GM04504 (cell line): ENCODE measurements at regions not wholly inside any gene's neighbourhood (a gene's known extent, or its start where the extent isn't known, plus 50 kb on each side); places are given as distances from the start of the nearest gene placed in this dataset.
A peak's percentile ranks its signal among the peaks of the same experiment; 100 is the strongest.

Source experiments
- DNase-seq: peaks from one replicate; pipeline ENCODE4 v3.0.0-alpha.2; 2012; ENCODE audit warnings: low read depth

DNA sequence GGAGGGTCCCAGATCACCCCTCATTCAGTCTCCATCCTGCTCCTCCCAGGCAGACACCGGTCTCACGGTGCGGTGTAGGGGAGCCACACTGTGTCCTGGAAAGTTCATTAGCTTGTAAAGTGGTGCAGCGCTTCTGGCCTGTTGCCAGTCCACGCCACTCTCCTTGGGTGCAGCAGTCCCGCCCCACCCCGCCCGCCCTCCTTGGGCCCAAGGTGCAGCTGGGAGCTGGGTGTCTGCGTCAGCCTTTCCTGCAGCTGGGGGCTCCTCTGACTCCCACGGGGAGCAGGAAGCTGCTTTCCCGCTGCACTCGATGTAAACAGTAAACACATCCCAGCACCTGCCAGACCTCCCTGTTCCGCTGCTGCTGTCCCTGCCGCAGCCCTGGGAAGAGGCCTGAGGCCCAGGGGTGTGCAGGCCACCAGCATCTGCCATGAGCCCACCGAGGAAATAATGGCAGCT lies 53.8 kb upstream of the ASB18 start:
- DNase-seq: no peak

DNA sequence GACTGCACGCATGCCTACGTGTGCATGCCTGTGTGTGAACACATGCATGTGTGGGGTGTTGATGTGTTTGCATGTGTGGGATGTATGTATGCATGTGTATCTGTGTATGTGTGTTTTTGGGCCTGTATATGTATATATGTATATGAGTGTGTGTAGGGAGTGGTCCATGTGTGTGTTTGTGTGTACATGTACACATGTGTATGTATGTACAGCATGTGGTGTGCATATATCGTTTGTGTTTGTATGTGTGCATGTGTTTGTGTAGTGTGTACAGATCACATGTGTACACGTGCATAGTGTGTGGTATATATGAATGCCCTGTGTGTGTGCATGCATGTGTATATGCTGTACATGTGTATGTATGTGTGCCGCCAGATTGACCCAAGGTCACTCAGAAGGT lies 54.2 kb upstream of the ASB18 start:
- no peak for DNase-seq

DNA sequence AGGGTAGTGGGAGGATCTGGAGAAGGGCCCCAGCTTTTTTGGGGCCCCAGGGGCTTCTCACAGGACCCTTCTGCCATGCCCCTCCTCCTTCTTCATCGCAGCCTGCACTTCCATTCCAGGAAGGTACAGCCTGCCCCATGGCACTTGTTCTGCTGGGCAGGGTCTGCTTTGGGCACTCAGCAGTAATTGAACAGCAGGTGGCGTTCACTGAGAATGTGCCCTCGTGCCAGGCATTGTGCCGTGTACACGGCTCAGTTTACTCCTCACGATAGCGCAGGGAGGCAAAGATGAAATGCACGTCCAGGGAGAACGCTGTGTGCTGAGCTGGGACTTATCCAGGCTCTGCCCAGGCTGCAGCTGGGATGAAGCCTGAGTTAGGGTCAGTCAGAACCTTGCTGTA lies 54.8 kb upstream of the ASB18 start:
- DNase-seq: no peak

DNA sequence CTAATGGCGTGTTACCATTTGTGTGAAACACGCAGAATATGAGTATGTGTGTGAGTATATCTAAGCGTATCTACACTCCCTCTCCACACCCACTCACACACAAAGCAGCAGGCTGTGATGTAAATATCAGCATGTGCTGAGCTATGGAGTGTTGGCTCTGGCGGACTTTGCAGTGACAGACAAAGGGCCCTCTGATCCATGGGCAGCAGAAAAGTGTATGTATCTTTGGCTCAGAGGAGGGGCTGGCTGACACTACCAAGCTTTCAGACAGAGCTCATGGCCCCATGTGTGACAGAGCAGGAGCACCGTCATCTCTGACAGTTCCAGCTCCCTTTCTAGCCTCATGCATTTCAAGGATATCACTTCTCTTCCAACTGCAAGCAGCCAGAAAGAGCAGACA lies 57.2 kb upstream of the ASB18 start:
- no peak for DNase-seq

DNA sequence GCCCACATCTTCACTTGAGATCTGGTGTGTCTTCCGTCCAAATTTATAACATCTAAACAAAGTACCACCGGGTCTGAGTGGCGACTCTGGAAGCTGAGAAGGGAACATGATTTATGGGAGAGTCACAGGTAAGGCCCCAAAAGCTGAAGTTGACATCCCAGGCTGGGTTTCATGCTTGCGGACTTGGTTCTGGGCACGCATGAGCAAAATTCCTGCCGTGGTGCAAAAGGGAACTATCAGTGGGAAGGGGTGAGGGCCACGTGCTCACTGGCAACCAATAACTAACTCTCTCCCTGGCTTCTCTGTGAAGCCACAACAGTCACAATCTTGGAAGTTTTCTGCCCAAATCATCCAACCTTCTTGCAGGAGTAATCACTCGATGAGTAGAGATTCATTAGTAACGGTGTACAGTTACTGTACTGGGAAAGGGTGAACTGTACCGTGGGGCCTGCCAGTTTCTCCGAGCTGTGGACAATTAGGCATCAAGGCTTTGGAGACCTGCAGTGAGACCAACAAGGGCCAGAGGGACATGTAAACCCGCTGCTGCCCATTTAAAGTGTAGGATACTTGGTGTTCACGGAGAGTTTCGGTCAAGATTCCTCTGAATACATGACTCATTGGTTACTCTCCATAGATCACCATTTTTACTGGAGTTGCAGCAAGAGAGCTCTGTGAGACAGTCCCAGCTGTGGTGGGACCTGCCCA lies 69.4 kb upstream of the ASB18 start:
- no peak for DNase-seq

DNA sequence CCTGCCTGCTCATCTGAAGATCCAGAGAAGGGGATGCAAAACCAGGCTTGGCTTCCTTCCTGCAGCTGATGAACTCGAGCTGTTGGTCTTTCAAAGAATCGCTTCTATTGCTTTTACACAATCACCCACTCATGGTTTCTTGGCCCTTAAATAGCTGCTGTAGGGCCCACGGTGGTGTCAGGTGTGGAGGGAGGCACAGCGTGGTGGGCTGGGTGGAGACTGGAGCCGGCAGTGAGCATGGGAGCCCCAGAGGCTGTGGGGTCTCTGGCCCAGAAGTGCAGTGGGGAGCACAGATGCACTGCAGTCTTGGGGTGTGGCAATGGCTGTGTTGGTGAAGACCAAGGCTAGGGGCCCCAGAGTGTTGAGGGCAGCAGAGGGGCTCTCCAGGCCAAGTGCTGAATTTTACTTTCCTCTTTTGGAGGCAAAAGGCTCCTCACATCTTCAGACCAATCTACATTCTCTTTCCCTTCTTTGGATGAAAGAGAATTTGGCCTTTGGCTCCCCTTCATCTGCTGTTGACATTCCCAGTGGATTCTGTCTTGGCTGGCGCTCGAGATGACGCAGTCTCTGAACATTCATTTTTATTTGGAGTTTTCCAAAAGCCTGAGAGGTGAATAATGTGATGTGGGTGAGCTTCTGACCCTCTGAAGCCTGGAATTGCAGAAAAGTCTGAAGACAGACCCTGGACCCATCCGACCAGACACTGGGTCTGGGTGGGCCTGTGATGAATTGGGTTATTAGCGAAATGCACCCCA lies 70.1 kb upstream of the ASB18 start:
- no peak for DNase-seq

DNA sequence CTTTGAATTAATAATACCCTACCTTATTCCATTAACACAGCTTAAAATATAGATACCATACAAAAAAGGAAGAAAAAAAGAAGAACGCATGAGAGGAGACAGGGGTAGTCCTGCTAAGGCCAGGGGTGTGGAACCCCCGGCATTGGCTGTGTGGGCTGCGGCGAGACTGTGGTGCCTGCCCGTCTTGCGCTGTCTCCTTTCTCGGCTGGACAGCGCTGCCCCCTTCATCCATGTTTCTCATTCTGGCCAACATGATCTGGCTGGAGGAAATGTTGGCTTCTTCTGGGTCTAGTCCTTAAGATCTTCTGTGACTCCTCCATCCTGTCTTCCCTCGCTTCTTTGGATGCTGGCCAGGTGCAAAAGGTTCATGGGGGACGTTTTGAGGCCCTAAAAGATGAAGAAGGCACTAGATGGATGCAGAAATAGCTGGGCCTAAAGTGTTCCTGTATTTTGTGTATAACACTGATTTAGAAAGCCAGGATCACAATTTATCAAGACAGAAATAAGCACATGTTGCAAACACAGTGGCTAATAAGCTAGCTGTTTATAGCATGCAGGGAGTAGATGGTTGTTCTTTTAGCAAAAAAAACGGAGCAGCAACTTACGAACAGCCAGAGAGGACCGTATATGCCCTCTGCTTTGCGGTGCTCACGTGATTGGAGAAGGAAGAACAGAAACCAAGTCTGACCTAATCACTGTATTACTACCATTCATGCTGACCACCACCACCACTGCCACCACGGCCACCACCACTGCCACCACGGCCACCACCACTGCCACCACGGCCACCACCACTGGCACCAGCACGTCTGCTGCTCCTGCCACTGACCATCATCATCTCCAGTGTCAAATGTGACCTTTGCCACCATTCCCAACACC lies 71.7 kb upstream of the ASB18 start:
- no peak for DNase-seq

DNA sequence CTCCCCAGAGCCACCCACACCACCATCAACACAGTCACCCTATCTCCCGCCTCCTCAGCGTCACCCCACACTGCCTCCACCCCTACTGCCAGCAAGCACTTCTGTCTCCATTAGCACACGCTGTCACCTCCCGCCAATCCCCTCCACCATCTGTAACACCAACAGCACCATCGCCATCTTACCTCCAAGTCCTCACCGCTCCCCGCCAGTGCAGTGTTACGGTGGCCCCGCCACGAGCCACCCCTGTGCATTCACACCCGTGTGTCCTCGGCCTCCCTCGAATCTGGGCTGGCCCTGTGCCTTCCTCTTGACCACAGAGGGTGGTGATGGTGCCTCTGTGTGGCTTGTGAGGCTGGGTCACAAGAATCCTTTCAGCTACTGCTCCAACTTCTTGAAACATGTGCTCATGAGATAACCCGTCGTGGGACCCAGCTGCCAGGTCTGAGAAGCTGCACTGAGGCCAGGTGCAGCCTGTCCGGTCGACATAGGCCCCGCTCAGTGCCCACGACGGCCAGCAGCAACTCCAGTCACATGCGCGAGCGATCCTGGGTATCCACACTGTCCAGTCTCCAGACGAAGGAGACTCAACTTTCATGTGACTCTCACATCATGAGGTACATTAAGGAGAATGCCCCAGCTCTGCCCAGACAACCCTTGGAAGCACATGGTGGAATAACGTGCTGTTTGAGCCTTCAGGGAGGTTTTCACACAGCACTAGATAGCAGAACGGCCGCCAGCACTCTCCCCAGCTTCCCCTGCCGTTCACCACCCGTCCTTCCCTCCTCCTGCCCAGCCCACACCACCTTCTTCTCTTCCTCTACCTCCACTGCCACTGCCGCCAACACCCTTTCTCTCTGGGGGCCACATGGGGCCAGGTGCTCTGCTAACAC lies 72.6 kb upstream of the ASB18 start:
- DNase-seq: no peak

DNA sequence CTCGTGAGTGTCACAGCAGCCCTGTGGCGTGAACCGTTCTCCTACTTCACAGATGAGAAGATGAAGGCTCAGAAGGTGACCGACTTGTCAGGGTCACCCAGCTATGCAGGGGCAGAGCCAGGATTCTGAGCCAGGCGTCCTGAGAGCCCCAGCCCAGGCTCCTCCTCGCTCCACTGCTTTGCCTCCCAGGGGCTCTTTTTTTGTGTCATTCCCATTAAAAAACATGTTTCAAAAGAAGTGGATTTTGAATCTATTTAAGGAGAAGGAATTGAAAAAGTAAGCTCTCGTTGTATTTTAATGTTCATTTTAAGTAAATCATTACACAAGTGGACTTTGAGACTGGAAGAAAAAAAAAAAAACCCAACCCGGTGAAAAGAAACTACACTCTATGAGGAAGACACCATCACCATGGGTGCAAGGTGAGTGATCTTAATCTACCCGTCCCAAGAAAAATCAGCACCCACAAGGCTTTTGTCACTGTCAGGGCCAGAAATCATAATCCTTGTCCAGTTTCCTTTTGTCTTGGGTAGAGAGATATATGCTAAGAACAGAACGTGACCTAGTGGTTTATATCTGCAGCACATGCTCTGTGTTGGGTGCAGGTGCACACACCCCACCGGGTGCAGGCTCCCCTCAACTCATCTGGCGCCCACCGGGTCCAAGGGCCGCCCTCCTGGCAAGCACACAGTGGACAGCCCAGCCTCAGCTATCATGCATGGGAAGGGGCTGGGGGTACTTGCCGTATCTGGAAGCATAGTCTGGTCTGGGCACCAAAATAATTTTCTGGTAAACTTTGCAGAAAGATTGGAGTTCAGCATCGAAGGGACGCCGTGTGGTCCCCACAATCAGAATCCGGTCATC lies 73.5 kb upstream of the ASB18 start:
- DNase-seq: no peak

DNA sequence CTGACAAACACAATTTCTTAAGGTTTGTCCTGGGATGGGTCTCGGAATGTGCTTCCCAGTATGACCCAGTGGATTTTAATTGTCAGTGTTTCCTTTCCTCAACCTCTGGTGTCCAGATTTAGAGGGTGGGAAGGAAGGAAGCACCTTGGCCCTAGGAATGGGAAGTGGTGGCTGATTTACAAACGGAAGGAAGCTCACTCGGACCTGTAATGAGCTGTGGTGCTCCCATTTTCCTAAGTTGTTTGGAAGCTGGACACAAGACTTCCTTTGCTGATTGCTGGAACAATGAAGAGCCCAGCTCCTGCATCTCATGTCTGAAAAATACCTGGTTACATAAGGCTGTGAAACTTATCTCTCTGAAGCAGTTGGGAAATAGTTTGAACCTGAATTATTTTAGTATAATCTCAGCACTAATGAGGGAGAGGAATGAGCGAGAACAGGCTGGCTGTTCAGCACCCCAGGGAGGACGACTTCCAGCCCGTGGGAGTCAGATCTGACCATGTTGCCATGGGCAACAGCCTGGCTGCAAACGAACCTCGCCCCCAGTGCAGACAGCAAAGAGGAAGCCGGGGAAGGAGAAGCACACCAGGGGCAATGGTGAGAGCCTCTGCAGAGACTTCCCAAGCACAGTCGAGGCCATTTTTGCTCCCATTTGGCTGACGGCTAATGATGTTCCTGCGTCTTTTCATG lies 74.4 kb upstream of the ASB18 start:
- DNase-seq: no peak

DNA sequence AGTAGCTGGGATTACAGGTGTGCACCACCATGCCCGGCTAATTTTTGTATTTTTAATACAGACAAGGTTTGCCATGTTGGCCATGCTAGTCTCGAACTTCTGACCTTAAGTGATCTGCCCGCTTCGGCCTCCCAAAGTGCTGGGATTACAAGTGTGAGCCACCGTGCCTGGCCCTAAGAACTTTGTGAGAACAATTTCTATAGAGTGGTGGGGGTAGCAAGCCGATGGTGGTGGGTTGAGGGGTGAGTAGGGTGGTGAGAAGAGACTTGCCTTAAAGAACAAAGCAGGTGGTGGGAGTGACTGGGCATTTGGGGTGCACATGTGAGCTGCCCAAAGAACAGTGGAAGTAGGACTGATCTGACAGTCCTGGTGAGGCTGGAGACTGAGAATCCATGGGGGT lies 76.0 kb upstream of the ASB18 start:
- DNase-seq: no peak

DNA sequence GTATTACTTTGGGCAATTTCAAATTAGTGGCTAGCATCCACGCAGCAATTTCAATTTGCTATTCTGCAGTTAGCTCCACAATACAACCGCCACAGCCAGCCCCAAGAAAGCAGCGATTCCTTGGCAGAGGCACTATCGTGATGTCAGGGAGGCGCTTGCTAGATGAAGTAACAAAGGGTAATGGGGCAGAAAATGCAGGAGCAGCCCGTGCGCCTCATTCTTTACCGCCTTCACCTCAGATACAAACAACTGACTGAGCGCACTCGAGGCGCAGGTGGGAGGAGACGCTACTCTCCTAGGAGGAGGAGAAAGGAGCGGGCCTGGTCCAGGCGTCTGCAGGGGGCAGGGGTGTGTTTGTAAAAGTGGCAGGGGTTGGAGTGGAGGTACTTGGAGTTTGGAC lies 76.9 kb upstream of the ASB18 start:
- DNase-seq: no peak

DNA sequence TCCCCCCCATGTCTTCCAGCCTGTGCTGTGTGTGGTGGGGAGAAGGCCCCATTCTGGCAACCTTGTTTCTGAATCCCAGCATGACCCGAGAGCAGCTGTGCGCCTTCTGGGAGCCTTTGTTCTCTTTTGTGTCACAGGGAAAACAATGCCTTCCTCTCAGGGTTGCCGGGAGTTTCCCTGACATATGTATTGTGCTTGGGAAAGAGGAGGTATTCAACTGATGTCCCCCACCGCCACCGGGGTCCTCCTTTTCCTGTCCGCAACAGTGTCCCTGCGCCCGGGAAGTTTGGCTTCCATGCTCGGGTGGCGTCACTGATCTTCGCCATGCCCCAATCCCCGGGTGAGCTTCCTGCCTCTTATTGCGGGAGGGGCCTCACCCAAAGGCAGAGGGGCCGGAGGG lies 77.5 kb upstream of the ASB18 start:
- DNase-seq: no peak

DNA sequence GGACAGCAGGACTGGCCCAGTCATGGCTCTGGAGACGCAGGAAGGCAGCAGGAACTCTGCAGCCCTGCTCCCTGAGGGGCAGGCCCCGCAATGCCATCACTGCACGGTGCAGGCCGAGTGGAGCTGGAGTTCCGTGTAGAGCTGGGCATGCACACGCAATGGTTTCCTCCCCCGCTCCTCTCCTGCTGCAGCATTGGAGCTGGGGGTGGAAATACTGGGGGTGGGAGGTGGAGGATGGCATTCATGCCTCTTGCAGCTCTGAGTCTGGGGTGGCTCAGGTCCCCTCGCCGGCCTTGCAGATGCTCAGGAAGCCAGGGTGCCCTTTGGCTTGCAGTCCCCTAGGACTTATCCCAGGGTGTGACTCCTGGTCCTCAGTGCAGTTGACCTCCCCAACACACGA lies 78.3 kb upstream of the ASB18 start:
- DNase-seq: no peak

DNA sequence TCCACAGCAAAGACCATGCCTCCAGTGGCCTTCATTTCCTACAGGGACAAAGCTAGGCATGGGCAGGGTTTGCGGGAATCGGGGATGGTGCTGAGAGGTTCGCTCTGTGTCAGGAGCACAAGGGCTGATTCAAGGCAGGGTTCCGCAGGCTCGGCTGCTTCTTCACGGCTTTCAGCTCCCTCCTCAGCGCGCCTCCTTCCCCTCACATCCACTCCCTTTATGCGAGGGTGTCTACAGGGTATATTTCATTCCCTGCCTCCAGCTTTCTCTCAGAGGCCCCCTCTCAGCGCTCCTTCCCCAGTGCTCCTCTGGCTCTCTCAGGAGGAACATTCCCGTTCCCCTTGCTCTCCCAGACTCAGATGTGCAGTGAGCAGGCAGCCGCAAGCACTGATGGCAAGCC lies 78.7 kb upstream of the ASB18 start:
- DNase-seq: no peak

DNA sequence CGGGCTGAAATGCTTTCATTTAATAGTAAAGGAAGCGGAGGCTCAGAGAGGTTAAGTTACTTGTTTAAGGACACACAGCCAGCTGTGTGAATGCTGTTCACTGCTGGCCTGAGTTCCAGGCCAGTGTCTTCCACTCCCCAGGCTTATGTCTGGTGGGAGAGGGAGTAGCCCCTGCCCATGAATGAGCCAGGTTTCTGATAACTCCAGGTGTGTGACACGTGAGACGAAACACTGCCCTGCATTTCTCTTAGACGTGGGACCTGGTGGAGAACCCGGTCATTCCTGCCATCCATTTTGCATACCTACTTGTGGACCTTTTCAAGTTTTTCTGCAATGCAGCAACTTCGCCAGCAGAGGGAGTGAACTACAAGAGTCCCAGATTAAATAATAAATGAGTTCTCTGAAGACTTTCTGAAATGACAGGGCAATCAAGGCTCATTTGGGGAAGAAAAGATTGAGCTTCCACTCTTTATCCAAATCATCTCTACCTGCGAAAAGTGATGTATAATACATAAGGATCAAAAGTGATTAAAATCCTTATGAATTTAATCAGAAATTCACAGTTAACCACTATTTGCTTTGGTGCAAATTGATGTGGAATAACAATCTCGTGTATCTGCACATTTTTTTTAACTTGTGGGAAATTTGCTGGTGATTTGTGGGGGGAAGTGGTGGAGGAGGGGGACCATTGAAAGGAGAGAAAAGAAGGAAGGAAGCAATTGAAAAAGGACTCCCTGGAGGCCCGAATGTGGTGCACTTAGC lies 79.4 kb upstream of the ASB18 start:
- DNase-seq: peak; percentile 34

DNA sequence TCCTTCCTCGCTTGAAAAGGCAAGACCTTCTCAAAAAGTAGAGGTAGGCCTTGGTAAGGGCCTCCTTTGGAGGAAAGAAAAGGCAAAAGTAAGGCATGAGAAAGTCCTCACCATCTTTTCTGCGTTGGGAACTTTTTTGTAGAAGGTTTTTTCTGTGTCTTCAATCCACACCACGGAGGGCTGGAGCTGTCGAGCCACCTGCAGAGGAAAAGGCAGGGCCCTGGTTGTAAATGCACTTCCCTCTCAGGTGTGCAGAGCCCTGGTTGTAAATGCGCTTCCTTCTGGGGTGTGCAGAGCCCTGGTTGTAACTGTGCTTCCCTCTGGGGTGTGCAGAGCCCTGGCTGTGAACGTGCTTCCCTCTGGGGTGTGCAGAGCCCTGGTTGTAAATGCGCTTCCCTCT lies 80.2 kb upstream of the ASB18 start:
- DNase-seq: no peak

DNA sequence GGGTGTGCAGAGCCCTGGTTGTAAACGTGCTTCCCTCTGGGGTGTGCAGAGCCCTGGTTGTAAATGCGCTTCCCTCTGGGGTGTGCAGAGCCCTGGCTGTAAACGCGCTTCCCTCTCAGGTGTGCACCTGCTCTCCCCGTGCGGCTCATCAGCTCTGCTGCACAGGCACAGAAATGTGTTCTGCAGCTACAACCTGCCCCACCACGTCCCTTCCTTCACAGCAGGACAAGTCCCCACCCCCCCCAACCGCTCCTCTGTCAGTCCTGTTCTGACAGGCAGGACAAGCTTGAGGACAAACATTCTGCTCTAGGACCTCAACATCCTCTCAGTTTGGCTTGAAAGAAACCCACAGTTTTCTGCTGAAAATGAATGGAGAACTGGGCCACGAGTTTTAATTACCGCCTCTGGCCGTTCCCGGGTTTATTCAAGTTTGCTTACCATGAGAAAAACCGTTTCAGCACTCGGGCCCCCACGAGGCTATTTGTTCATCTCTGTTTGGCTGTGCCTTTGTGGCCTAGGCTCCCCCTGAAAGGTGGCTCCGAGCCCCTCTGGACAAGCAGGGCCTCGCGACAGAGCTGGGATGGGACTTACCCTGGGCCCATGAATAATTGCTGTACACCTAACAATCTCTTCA lies 81.0 kb upstream of the ASB18 start:
- no peak for DNase-seq

DNA sequence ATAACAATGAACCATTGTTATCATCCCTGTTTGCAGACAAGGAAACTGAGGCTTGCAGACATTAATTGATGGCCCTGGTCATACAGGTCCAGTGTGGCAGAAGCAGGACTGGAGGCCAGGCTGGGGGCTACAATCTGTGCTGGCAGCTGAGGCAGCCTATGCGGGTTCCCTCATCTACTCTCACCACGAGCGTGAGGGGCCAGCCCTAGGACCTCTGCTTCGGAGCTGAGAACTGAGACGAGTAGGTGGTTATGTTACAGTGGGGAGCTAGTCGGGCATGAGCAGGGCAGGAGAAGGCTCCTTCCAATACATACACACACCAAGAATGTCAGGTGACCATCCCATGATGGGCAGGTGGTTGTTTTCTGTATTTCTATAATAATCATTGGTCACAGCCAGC lies 82.2 kb upstream of the ASB18 start:
- no peak for DNase-seq
